H1 (cell line): ENCODE measurements at regions not wholly inside any gene's neighbourhood (a gene's known extent, or its start where the extent isn't known, plus 50 kb on each side); places are given as distances from the start of the nearest gene placed in this dataset.

Experiments used
- BACH1 ChIP-seq: IDR thresholded peaks from 2 replicates; pipeline ENCODE4 v1.6.1; 2012; ENCODE audit warnings: low read length, improper control_type of control experiment
- EGR1 ChIP-seq: IDR thresholded peaks from 2 replicates; pipeline ENCODE4 v1.6.1; 2011; ENCODE audit warnings: low read depth, low read length, borderline replicate concordance
- EP300 ChIP-seq, 2 experiments: IDR thresholded peaks; 1 replicate in 1 of 2; 2 replicates in 1 of 2; pipeline ENCODE4 v1.6.1; 2011 to 2012; ENCODE audit warnings: low read depth in 2 of 2, low read length in 2 of 2, mild to moderate bottlenecking in 2 of 2, borderline replicate concordance in 1 of 2, inconsistent platforms in 1 of 2, moderate library complexity in 1 of 2
- EZH2 ChIP-seq: fragments of 200-600 bp; sonication (generic); IDR thresholded peaks from 2 replicates; pipeline ENCODE4 v1.7.1; 2012; ENCODE audit warnings: low read depth, mild to moderate bottlenecking, moderate library complexity, low read length, inconsistent platforms; ENCODE audit not compliant: severe bottlenecking
- HDAC2 ChIP-seq, 2 experiments: fragments of 300-600 bp in 1 of 2; sonication (generic) in 1 of 2; IDR thresholded peaks; 2 replicates each; pipeline ENCODE4 v1.6.1; 2011 to 2012; ENCODE audit warnings: low read depth in 2 of 2, low read length in 2 of 2, mild to moderate bottlenecking in 2 of 2, moderate library complexity in 2 of 2, borderline replicate concordance in 1 of 2, inconsistent platforms in 1 of 2
- MAFK ChIP-seq: IDR thresholded peaks from 2 replicates; pipeline ENCODE4 v1.6.1; 2012; ENCODE audit warnings: low read depth, mild to moderate bottlenecking, improper control_type of control experiment, low read length
- RAD21 ChIP-seq, 2 experiments: IDR thresholded peaks in 1 of 2; conservative IDR thresholded peaks in 1 of 2; 2 replicates each; pipeline ENCODE4 v1.6.1; 2011; ENCODE audit warnings: low read depth in 2 of 2, low read length in 2 of 2, improper control_type of control experiment in 1 of 2, inconsistent platforms in 1 of 2, mild to moderate bottlenecking in 1 of 2, moderate library complexity in 1 of 2
- TBP ChIP-seq: IDR thresholded peaks from 2 replicates; pipeline ENCODE4 v1.6.1; 2011; ENCODE audit warnings: low read depth, low read length, improper control_type of control experiment
- TF ChIP-seq, protein P1 (sequence below), 3 experiments: IDR thresholded peaks; 1 replicate in 2 of 3; 2 replicates in 1 of 3; pipeline versions ENCODE4 v1.5.1 to v1.6.1; 2011; ENCODE audit warnings: low read length in 3 of 3, mild to moderate bottlenecking in 3 of 3, inconsistent platforms in 2 of 3, low read depth in 1 of 3, moderate library complexity in 1 of 3; ENCODE audit not compliant: insufficient read depth in 1 of 3; ENCODE audit errors: control extremely low read depth in 1 of 3

DNA sequence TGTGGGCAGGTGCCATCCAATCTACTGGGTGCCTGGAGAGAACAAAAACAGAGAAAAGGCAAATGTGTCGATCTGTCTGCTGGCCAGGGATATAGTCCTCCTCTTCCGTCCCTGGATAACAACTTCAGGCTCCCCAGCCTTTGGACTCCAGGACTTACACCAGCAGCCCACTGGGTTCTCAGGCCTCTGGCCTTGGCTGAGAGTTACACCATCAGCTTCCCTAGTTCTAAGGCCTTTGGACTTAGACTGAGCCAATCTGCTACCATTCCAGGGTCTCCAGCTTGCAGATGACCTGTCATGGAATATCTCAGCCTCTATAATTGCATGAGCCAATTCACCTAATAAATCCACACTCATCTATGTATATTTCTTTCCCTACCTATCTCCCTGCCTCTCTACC, 460.9 kb upstream of the ADAMTS9 start:
- TF ChIP-seq RAD21 (IDR thresholded peaks at IDR 0.05 in 1 of 2, conservative IDR thresholded peaks at IDR 0.05 in 1 of 2; ENCODE audit: low read depth in 2 of 2, low read length in 2 of 2) (no peak), MAFK (no peak), HDAC2 (IDR thresholded peaks at IDR 0.05; ENCODE audit: borderline replicate concordance in 1 of 2, low read depth in 2 of 2, low read length in 2 of 2) (no peak), TBP (no peak), EZH2 (no peak), EGR1 (no peak), EP300 (IDR thresholded peaks at IDR 0.05; ENCODE audit: borderline replicate concordance in 1 of 2, low read depth in 2 of 2, low read length in 2 of 2) (no peak), BACH1 (no peak)
- TF ChIP-seq, protein P1, sequence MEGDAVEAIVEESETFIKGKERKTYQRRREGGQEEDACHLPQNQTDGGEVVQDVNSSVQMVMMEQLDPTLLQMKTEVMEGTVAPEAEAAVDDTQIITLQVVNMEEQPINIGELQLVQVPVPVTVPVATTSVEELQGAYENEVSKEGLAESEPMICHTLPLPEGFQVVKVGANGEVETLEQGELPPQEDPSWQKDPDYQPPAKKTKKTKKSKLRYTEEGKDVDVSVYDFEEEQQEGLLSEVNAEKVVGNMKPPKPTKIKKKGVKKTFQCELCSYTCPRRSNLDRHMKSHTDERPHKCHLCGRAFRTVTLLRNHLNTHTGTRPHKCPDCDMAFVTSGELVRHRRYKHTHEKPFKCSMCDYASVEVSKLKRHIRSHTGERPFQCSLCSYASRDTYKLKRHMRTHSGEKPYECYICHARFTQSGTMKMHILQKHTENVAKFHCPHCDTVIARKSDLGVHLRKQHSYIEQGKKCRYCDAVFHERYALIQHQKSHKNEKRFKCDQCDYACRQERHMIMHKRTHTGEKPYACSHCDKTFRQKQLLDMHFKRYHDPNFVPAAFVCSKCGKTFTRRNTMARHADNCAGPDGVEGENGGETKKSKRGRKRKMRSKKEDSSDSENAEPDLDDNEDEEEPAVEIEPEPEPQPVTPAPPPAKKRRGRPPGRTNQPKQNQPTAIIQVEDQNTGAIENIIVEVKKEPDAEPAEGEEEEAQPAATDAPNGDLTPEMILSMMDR (IDR thresholded peaks at IDR 0.05; ENCODE audit: control extremely low read depth in 1 of 3, insufficient read depth in 1 of 3, low read depth in 1 of 3, low read length in 3 of 3): no peak
